SW480 (cell line): ENCODE measurements at regions not wholly inside any gene's neighbourhood (a gene's known extent, or its start where the extent isn't known, plus 50 kb on each side); places are given as distances from the start of the nearest gene placed in this dataset.
"Not testable (repeated sequence)": the region's sequence is repeated elsewhere in the genome, so short reads cannot be mapped to it uniquely, and the experiment has no call there.

Experiments used
- DNase-seq: peaks from one replicate; pipeline ENCODE4 v3.0.0-alpha.2; 2016; ENCODE audit warnings: low spot score

DNA sequence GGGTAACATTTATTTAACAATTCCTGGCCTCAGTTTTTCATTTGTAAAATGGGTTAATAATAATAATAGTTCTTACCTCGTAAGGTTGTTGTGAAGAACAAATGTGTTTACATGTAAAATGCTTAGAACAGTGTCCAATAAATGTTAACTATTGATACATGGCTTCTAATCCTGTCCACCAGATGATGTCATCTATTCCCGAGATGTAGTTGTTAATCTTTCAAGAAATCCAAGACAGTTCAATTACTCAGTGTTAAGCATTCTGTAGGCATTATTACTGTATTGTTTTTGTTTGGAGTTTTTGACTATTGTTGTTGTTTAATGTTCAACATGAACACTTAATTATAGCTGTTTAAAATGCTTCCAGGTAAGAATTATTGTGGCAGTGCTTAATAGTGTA, 131.0 kb upstream of the FNDC3A start:
- DNase-seq = no peak

GRCh38 chr13:48849515-48849914, 126.2 kb upstream of the FNDC3A start:
- DNase-seq = no peak

GRCh38 chr13:48851707-48852106, 124.0 kb upstream of the FNDC3A start:
- no peak for DNase-seq

- no peak for DNase-seq
Measured at GRCh38 chr13:48852911-48853727, 122.6 kb upstream of the FNDC3A start.

DNA sequence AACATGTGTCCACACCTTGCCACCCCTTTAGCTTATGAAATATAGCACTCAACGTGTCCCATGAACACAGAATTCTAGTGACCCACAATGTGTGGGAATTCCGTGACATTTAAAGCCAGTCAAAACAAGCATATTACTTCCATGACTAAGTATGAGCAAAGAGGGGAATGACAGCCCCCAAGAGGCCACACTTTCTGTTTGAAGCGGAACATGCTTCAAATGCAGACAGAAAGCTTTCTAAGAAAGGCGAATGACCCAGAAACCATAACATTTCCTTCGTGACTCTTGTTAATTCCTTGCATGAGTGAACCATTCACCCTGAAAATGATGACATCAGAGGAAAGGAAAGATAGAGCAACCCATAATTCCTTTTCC, 122.0 kb upstream of the FNDC3A start:
- no peak for DNase-seq

- no peak for DNase-seq
Measured at GRCh38 chr13:48857576-48857975, 118.1 kb upstream of the FNDC3A start.

GRCh38 chr13:48858122-48858902, 117.4 kb upstream of the FNDC3A start:
- DNase-seq = no peak

DNA sequence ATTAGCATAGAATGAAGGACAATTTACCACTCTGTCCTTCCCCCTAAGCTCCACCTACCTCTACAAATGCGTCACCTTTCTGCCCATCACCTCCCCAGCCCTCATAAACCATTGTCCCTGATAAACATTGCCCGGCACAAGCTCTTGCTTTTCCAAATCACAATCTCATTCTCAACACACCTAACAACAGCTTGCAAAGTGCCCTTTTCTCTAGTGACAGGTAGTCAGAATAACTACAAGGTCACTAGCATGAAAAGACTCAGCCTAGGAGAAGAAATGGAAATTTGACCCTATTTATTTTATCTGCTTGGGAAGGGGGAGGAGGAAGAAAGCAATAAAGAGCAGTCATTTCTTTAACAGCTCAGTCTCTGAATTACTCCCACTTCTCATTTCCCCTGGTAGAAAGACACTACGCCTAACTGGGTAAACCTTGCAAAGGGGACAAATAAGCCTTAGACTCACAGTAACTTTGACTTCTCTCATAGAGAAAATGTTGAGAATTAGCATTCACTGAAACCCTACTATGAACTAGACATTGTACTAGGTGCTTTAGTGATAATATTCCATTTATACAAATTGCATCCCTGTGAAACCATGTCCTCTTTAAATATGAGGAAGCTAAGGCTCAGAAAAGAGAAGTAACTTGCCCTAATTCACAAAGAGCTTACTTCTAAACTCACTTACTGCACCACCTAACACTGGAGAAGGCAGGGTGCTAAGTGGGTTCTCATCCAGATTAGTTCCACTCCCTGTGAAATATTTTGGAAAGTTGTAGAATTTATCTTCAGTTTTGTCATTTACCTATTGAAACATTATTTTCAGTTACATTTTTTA, 116.2 kb upstream of the FNDC3A start:
- no peak for DNase-seq

- no peak for DNase-seq
Measured at GRCh38 chr13:48860364-48860763, 115.3 kb upstream of the FNDC3A start.

- no peak for DNase-seq
Measured at GRCh38 chr13:48862572-48862971, 113.1 kb upstream of the FNDC3A start.

DNA sequence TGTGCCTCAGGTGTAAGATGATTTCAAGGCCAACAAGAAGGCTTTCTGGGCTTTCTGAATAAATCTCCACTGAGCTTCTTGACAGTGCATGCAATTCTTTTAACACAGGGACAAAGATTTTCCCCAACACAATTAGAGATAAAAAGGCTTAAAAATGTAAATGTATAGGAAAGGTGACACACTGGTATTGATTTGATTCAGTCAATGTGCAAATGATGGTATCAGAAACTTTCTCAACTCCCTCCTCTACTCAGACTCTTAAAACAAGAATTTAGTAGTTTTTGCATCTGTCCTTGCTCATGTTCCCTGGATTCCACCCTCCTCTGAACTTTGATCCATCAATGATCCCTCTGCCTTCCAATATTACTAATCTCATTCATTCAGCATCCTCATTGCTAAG, 111.6 kb upstream of the FNDC3A start:
- no peak for DNase-seq

DNA sequence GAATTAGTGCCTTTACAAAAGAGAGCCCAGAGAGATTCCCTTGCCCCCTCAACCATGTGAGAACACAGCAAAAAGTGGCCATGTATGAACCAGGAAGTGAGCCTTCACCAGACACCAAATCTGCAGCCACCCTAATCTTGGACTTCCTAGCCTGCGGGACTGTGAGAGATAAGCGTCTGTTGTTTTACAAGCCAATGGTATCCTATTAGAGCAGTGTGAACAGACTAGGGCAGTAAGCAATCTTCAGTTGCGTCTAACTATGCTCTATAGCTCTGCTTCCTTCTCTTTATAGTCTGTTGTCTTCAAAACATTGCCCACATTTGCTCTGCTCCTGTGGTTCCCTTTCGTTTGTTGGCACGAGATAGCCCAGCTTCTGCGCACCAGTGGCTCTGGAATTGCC, 109.5 kb upstream of the FNDC3A start:
- DNase-seq = no peak

- DNase-seq = no peak
Measured at GRCh38 chr13:48873081-48873480, 102.6 kb upstream of the FNDC3A start.

- DNase-seq = peak; percentile 29
Measured at GRCh38 chr13:48873587-48873986, 102.1 kb upstream of the FNDC3A start.

DNA sequence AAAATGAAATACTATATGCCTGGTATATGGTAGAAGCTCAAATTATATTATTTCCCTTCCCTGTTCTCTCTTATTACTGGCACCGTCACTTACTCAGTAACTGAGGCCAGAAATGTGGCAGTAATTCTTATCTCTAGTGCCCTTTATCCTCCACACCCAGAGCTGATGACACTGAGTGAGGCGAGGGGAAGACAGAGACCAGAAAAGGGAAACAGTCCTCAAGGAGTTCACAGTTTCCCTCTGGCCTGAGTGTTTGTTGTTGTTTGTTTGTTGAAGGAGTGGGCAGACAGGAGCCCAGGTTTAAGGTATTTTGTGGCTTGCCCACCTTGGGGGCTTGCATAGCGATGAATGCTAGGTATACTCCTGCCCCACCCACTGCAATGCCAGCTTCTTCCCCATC, 101.5 kb upstream of the FNDC3A start:
- no peak for DNase-seq

GRCh38 chr13:48875047-48875446, 100.7 kb upstream of the FNDC3A start:
- DNase-seq = no peak

DNA sequence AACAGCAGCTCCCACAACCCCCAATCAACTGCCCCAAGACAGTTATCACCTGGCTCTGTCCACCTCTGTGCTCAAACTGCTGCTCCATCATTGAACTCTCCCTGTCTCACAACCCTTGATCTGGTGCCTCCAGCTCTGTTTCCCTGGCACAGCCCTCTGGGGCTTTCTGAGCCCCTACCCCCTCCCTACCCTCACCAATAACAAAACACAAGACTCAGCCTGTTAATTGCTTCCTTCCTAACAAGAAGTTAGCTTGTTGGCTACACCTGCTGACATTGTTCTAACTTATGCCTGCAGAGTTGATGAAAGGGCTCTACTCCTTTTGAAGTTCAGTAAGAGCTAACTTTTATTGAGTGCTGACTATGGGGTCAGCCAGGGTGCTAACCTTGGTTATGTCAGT, 99.4 kb upstream of the FNDC3A start:
- peak; percentile 18 for DNase-seq

GRCh38 chr13:48879432-48879831, 96.3 kb upstream of the FNDC3A start:
- DNase-seq = no peak

DNA sequence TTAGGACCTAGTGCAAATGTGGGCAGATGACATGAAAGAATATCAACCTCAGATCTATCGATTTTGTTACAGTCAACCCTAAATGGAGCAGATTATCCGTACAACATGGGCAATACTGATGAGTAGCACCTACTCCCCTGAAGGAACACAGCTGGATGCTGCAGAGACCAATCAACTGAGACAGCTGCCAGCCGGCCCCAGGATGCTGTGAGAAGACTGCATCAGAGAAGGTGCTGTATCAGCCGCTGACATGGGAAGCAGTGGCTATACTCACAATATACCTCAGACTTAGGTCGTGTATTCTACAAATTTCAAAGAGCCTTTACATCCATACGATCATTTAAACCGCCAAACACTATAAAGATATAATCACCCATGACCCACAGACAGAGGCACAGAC, 95.9 kb upstream of the FNDC3A start:
- DNase-seq = no peak

GRCh38 chr13:48883786-48884185, 91.9 kb upstream of the FNDC3A start:
- not testable (repeated sequence) for DNase-seq

DNA sequence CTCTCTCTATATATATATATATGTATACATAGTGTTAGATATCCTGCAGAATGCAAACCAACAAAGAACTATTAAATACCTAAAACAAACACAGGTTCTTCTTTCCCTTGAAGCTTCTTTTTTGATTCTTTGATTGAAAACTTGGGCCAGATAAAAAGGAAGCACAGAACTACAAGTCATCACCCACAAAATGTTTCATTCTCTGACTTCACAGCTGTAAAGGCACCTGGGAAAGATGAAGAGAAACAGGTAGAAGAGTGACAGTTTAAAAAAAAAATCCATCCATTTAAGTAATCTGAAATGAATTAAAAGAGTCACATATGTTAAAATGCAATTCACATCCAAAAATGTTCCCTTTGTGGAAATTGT, 90.7 kb upstream of the FNDC3A start:
- DNase-seq = no peak

DNA sequence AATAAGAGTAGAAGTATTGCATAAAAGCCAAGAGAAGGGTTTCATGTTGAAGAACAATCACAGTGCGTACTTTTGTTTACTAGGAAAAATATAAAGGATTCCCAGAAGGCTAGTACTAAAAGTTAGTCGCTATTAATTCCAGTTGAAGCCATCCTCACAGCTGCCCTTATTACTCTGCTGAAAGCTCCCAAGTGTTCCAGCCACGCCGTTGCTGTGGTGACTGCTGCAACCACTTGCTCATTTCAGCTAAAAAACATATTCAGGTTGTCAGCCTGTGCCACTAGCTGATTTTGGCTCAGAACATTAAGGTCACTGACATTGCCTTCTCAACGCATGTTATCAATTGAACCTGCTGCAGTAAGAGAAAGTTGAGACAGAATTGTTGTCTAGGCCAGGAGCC, 87.1 kb upstream of the FNDC3A start:
- no peak for DNase-seq

- DNase-seq = no peak
Measured at GRCh38 chr13:48890391-48890790, 85.3 kb upstream of the FNDC3A start.
